Right lobe of liver (tissue), 6 donors: ENCODE measurements at regions not wholly inside any gene's neighbourhood (a gene's known extent, or its start where the extent isn't known, plus 50 kb on each side); places are given as distances from the start of the nearest gene placed in this dataset.

Experiments
- ATAC-seq, 4 donors: fragments of 200-7000 bp; cut with Tn5 transposase; one replicate each; pipeline ENCODE4 v1.9.1; 2020; ENCODE audit warnings: mild to moderate bottlenecking in 4 of 4, moderate library complexity in 4 of 4
- DNase-seq, 3 donors: peaks; one replicate each; pipeline ENCODE4 v3.0.0-alpha.2; 2020
- H3K27ac ChIP-seq, 3 donors: fragments of 200-600 bp; one replicate each; pipeline ENCODE4 v1.8.0; 2022
- H3K27me3 ChIP-seq, 2 donors: fragments of 200-600 bp; one replicate each; pipeline ENCODE4 v1.8.0; 2022
- H3K36me3 ChIP-seq, 4 donors: fragments of 200-600 bp; sonication (generic) in 1 of 4; one replicate each; pipeline versions ENCODE4 v1.5.1 to v1.8.0; 2017 to 2022; ENCODE audit warnings: control low read depth in 1 of 4
- H3K4me1 ChIP-seq, 4 donors: fragments of 200-600 bp; sonication (generic) in 1 of 4; one replicate each; pipeline versions ENCODE4 v1.5.1 to v1.8.0; 2017 to 2022; ENCODE audit warnings: control low read depth in 1 of 4
- H3K4me3 ChIP-seq, 3 donors: fragments of 200-600 bp; one replicate each; pipeline ENCODE4 v1.8.0; 2022
- H3K9me3 ChIP-seq, 4 donors: fragments of 200-600 bp; sonication (generic) in 1 of 4; one replicate each; pipeline versions ENCODE4 v1.5.1 to v1.8.0; 2017 to 2022; ENCODE audit warnings: control low read depth in 1 of 4
- POLR2A ChIP-seq: fragments of 450-650 bp; IDR thresholded peaks from one replicate; pipeline ENCODE4 v1.6.1; 2017; ENCODE audit warnings: antibody characterized with exemption, mild to moderate bottlenecking
- WGBS: methylation state at CpG from one replicate; pipeline ENCODE4 v1.1.6; 2018; ENCODE audit warnings: low coverage, low lambda C conversion rate; ENCODE audit not compliant: insufficient coverage; ENCODE audit errors: missing lambda C conversion rate; 5-methylcytosine and 5-hydroxymethylcytosine counted together
- intact Hi-C, 2 donors: fragments of 100-400 bp; cut with DNase I; formaldehyde crosslinking; loops; one replicate each; pipeline versions ENCODE4 v1.11.2 to v1.14.1; 2022
- TF ChIP-seq, protein P1 (sequence below), 4 donors: fragments of 200-600 bp in 3 of 4; fragments of 450-650 bp in 1 of 4; IDR thresholded peaks; one replicate each; pipeline versions ENCODE4 v1.5.1 to v1.8.0; 2016 to 2022; ENCODE audit warnings: antibody characterized with exemption in 4 of 4, mild to moderate bottlenecking in 2 of 4
- donor health status: DM: no; HTN: yes; CAD: no.
- donor health status: DM: no; HTN: no; CAD: no.
- donor health status: DM: no; HTN: no; CAD: no.
- donor health status: DM: no; HTN: yes; CAD: no.
- donor health status: DM: no; HTN: yes; CAD: no.

DNA sequence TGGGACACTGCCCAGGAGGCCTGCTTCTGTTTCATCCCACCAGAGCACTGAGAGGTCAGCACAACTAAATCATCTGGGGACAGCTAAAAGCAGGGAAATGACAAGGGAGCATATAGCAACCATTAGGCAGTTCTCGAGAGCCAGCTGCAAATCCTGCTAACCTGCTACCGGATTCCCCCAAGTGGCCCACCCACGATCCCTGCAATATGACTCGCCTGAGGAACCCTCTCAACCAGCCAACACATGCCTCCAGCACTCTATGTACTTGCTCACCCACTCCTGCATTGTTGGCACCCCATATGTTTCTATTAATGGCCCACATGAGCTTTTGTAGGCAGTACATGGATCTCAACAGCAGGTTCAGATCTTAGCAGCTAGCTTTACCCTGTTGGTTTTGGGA lies 326.0 kb downstream of the GABRG2 start:
- peaks cover 0 to 4% (median 0%) of the 10 kb centered on the region in 4 donors for H3K9me3 ChIP-seq
- no peaks in the 10 kb centered on the region for H3K27me3 ChIP-seq
- DNase-seq (no peak), ATAC-seq (no peak)
- no peak overlapping the region for H3K27ac ChIP-seq
- no CpG with 5 or more reads among the region's 4 CpGs for WGBS
- intact Hi-C loops: no loop called here
- no peak for TF ChIP-seq POLR2A
- TF ChIP-seq, protein P1, sequence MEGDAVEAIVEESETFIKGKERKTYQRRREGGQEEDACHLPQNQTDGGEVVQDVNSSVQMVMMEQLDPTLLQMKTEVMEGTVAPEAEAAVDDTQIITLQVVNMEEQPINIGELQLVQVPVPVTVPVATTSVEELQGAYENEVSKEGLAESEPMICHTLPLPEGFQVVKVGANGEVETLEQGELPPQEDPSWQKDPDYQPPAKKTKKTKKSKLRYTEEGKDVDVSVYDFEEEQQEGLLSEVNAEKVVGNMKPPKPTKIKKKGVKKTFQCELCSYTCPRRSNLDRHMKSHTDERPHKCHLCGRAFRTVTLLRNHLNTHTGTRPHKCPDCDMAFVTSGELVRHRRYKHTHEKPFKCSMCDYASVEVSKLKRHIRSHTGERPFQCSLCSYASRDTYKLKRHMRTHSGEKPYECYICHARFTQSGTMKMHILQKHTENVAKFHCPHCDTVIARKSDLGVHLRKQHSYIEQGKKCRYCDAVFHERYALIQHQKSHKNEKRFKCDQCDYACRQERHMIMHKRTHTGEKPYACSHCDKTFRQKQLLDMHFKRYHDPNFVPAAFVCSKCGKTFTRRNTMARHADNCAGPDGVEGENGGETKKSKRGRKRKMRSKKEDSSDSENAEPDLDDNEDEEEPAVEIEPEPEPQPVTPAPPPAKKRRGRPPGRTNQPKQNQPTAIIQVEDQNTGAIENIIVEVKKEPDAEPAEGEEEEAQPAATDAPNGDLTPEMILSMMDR (IDR thresholded peaks at IDR 0.05): no peak
- H3K4me1 ChIP-seq: no peaks in the 10 kb centered on the region
- H3K36me3 ChIP-seq: no peaks in the 10 kb centered on the region
- no peak overlapping the region for H3K4me3 ChIP-seq

DNA sequence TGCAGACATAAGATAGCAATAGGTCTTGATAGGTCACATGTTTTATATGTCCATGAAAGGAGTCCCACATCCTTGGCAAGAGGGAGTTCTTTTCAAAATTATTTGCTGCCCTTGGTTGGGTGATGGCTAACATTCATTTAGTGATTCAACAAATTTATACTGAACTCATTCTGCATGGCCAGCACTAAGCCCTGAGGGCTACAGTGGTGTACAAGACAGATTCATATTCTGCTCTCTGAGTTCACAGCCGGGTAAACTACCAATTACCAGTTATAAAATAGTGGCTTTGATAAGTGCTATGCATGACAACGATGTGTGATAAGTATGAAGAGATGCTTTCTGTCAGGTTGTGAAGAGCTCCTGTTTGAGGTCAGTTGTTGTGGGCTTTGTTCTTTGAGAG lies 340.0 kb downstream of the GABRG2 start:
- TF ChIP-seq POLR2A: no peak
- TF ChIP-seq, protein P1 (IDR thresholded peaks at IDR 0.05): no peak
- H3K27me3 ChIP-seq: no peaks in the 10 kb centered on the region
- DNase-seq (no peak), ATAC-seq (no peak)
- no peaks in the 10 kb centered on the region for H3K4me1 ChIP-seq
- H3K4me3 ChIP-seq: no peak overlapping the region
- H3K9me3 ChIP-seq: no peaks in the 10 kb centered on the region
- WGBS: 33% methylated on average over 1 of the region's 2 CpGs
- no peaks in the 10 kb centered on the region for H3K36me3 ChIP-seq
- intact Hi-C loops: no loop called here
- H3K27ac ChIP-seq: no peak overlapping the region

DNA sequence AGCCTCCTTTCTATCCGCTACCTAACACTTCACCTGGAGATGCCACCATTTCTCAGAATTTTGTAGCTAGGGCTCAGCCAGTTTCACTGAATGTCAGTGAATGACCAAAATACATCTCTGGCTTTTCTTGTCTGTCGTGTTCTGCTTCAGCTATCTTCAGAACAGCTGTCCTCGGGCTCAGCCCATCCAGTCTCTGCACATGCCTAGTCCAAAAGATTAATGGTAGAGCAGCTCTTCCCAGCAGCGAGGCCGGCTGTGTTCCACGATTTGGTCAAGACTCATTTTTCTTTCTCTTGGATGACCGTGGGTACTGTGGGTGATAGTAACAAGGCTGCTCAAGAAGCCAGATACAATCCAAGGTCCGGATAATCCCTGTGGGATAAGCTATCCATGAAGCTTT lies 342.8 kb downstream of the GABRG2 start:
- no peaks in the 10 kb centered on the region for H3K4me1 ChIP-seq
- intact Hi-C loops: no loop called here
- TF ChIP-seq, protein P1 (IDR thresholded peaks at IDR 0.05): no peak
- no peak for DNase-seq
- WGBS: 53% methylated on average over 8 of the region's 8 CpGs
- H3K27ac ChIP-seq: no peak overlapping the region
- no peak overlapping the region for H3K4me3 ChIP-seq
- H3K27me3 ChIP-seq: no peaks in the 10 kb centered on the region
- H3K9me3 ChIP-seq: no peaks in the 10 kb centered on the region
- ATAC-seq: no peak
- no peaks in the 10 kb centered on the region for H3K36me3 ChIP-seq

DNA sequence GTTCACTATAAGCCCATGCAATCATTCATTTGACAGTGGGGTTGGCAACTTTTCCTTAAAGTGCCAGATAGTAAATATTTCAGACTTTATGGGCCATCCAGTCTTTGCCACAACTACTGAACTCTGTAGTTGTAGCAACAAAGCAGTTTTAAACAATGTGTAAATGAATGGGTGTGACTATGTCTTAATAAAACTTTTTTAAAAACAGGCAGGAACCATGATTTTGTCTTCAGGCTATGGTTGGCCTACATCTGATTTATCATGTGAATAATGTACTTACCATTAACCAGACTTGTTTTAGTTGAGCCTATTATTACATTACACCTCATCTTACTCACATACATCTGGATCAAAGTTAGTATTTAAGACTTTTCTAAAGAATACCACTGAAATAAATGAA lies 361.6 kb downstream of the GABRG2 start:
- H3K27me3 ChIP-seq: no peaks in the 10 kb centered on the region
- DNase-seq: no peak
- ATAC-seq: no peak
- H3K36me3 ChIP-seq: no peaks in the 10 kb centered on the region
- intact Hi-C loops: no loop called here
- TF ChIP-seq POLR2A: no peak
- TF ChIP-seq, protein P1 (IDR thresholded peaks at IDR 0.05): no peak
- no peaks in the 10 kb centered on the region for H3K4me1 ChIP-seq
- no peak overlapping the region for H3K27ac ChIP-seq
- H3K4me3 ChIP-seq: no peak overlapping the region
- H3K9me3 ChIP-seq: no peaks in the 10 kb centered on the region

DNA sequence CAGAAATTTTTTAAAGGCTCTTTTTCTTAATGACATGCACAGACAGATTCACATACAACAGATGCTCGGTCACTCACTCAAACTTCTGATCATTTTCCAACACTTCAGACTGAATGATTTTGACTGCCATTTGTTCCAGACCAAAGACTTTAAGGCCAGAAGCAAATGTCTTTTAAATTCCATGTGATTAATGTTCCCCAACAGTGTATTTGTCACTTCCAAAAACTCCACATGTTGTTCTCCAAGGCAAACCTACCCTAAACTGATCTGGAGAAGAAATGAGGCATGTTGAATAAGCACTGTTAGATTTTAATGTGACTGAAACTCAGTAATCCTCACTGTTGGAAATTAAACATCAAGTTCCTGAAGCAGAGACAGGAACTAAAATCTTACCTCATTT lies 366.7 kb downstream of the GABRG2 start:
- no peak for DNase-seq
- TF ChIP-seq POLR2A: no peak
- TF ChIP-seq, protein P1 (IDR thresholded peaks at IDR 0.05): no peak
- no peaks in the 10 kb centered on the region for H3K9me3 ChIP-seq
- no peak overlapping the region for H3K27ac ChIP-seq
- WGBS: 50% methylated on average over 1 of the region's 1 CpG
- no peak overlapping the region for H3K4me3 ChIP-seq
- no peak for ATAC-seq
- H3K27me3 ChIP-seq: no peaks in the 10 kb centered on the region
- intact Hi-C loops: no loop called here
- H3K36me3 ChIP-seq: no peaks in the 10 kb centered on the region
- H3K4me1 ChIP-seq: no peaks in the 10 kb centered on the region
